ENCODE measurements at regions not wholly inside any gene's neighbourhood (a gene's known extent, or its start where the extent isn't known, plus 50 kb on each side); places are given as distances from the start of the nearest gene placed in this dataset.

GRCh38 chr13:22111152-22111783, 440.4 kb downstream of the FGF9 start:
- no peaks in the 10 kb centered on the region for H3K36me3 ChIP-seq (ENCODE audit: insufficient read depth)
- H3K4me1 ChIP-seq (ENCODE audit: insufficient read depth): peaks cover 19% of the 10 kb centered on the region
- H3K27me3 Mint-ChIP-seq (ENCODE audit: insufficient read depth, low read depth, poor library complexity): peaks cover 2% of the 10 kb centered on the region
- no peaks in the 10 kb centered on the region for H3K9me3 Mint-ChIP-seq
- H2AFZ ChIP-seq: no peak overlapping the region
- H3K27ac ChIP-seq (ENCODE audit: low read depth): no peak overlapping the region
- no peak overlapping the region for H3K4me2 ChIP-seq
- TF ChIP-seq EZH2 (IDR thresholded peaks at IDR 0.05; ENCODE audit: low read depth, unreplicated experiment): no peak
- TF ChIP-seq STAT1 (IDR thresholded peaks at IDR 0.05; ENCODE audit: unreplicated experiment): no peak
- no peak for TF ChIP-seq ZNF462 (CRISPR knock-in tag; IDR thresholded peaks at IDR 0.05)
- no peak for TF ChIP-seq JUNB (IDR thresholded peaks at IDR 0.05; ENCODE audit: unreplicated experiment)
- no peak for TF ChIP-seq ZNF114 (CRISPR knock-in tag; IDR thresholded peaks at IDR 0.05)
- no peak for TF ChIP-seq ETS1 (IDR thresholded peaks at IDR 0.05)
- no peak for TF ChIP-seq REST (IDR thresholded peaks at IDR 0.05; ENCODE audit: unreplicated experiment)
- ATAC-seq (no peak), DNase-seq (ENCODE audit: low spot score) (no peak)
- H3K27ac Mint-ChIP-seq: no peak overlapping the region
- H3K27me3 ChIP-seq (ENCODE audit: insufficient read depth): no peaks in the 10 kb centered on the region
- H3K4me3 ChIP-seq: no peak overlapping the region
- no peaks in the 10 kb centered on the region for H3K36me3 Mint-ChIP-seq (ENCODE audit: low read depth)
- peaks cover 14% of the 10 kb centered on the region for H3K79me2 ChIP-seq (replicated peaks; ENCODE audit: insufficient read depth)
- peaks cover 17% of the 10 kb centered on the region for H3K9me2 ChIP-seq (ENCODE audit: insufficient read depth)
- H3K4me1 Mint-ChIP-seq: peaks cover 13% of the 10 kb centered on the region
- H3K4me3 Mint-ChIP-seq: no peak overlapping the region
- peaks cover 6% of the 10 kb centered on the region; the same call in 1 of the 2 replicates for H4K20me1 ChIP-seq (replicated peaks; ENCODE audit: insufficient read depth)
- no peaks in the 10 kb centered on the region for H3F3A ChIP-seq (replicated peaks; ENCODE audit: low read depth)

Measured in GM23338 (cell line).